Heart left ventricle (tissue), 16 donors: ENCODE measurements at regions not wholly inside any gene's neighbourhood (a gene's known extent, or its start where the extent isn't known, plus 50 kb on each side); places are given as distances from the start of the nearest gene placed in this dataset.
A peak's percentile ranks its signal among the peaks of the same experiment; 100 is the strongest.

Experiments used
- ATAC-seq, 4 donors: fragments of 200-7000 bp; cut with Tn5 transposase; one replicate each; pipeline ENCODE4 v1.9.1; 2020 to 2022; ENCODE audit warnings: moderate library complexity in 4 of 4, mild to moderate bottlenecking in 3 of 4, moderate number of reproducible peaks in 1 of 4
- DNase-seq, 5 donors: peaks; one replicate each; pipeline ENCODE4 v3.0.0-alpha.2; 2020
- H3K27ac ChIP-seq, 12 donors: fragments of 200-600 bp; sonication (generic) in 4 of 12; one replicate each; pipeline versions ENCODE4 v1.5.0 to v1.8.0; 2016 to 2022; ENCODE audit warnings: mild to moderate bottlenecking in 2 of 12
- H3K27me3 ChIP-seq, 9 donors: fragments of 200-600 bp; sonication (generic) in 2 of 9; one replicate each; pipeline versions ENCODE4 v1.5.1 to v1.8.0; 2016 to 2022; ENCODE audit warnings: mild to moderate bottlenecking in 3 of 9
- H3K36me3 ChIP-seq, 9 donors: fragments of 200-600 bp; sonication (generic) in 2 of 9; one replicate each; pipeline versions ENCODE4 v1.5.0 to v1.8.0; 2018 to 2022; ENCODE audit warnings: mild to moderate bottlenecking in 2 of 9
- H3K4me1 ChIP-seq, 12 donors: fragments of 200-600 bp; sonication (generic) in 4 of 12; one replicate each; pipeline versions ENCODE4 v1.5.0 to v1.8.0; 2016 to 2022; ENCODE audit warnings: mild to moderate bottlenecking in 3 of 12
- H3K4me3 ChIP-seq, 12 donors: fragments of 200-600 bp; sonication (generic) in 4 of 12; one replicate each; pipeline versions ENCODE4 v1.5.0 to v1.8.0; 2017 to 2022; ENCODE audit warnings: mild to moderate bottlenecking in 9 of 12, moderate library complexity in 4 of 12
- H3K9me3 ChIP-seq, 12 donors: fragments of 200-600 bp; sonication (generic) in 4 of 12; one replicate each; pipeline versions ENCODE4 v1.5.0 to v1.8.0; 2016 to 2022; ENCODE audit warnings: mild to moderate bottlenecking in 1 of 12
- CTCF ChIP-seq, 12 donors: fragments of 200-600 bp; sonication (generic) in 4 of 12; IDR thresholded peaks; one replicate each; pipeline versions ENCODE4 v1.5.0 to v1.8.0; 2018 to 2022; ENCODE audit warnings: antibody characterized with exemption in 12 of 12, mild to moderate bottlenecking in 5 of 12
- POLR2A ChIP-seq, 2 donors: fragments of 450-650 bp; IDR thresholded peaks; one replicate each; pipeline ENCODE4 v1.6.1; 2017; ENCODE audit warnings: antibody characterized with exemption in 2 of 2, mild to moderate bottlenecking in 2 of 2, moderate library complexity in 2 of 2
- WGBS, 4 donors: extraction: QIAGEN DNeasy Blood & Tissue Kit in 2 of 4; methylation state at CpG; one replicate each; pipeline versions ENCODE4 v1.1.5 to v1.1.7; 2013 to 2018; 5-methylcytosine and 5-hydroxymethylcytosine counted together
- intact Hi-C, 10 donors: fragments of 100-400 bp; cut with DNase I; formaldehyde crosslinking; loops; one replicate each; pipeline versions ENCODE4 v1.11.1 to v1.14.2; 2022
- donor health status: ischemic (EF 13 %, LVEDD 7.1; RV severe dilation, severe dysfunction).
- donor health status: healthy with polysubstance abuse.
- donor health status: DM: no; HTN: yes; CAD: no.
- donor health status: DM: no; HTN: no; CAD: no.
- donor health status: ischemic (EF 25% LVEDD 6.9; RV normal size, moderate dysfunction).
- donor health status: ischemic (EF 25% LVEDD 5.7; RV mildly dilated, moderate dysfunction).
- donor health status: healthy.
- donor health status: DM: yes; HTN: yes; CAD: no.
- donor health status: ischemic (EF 35%, LVEDD 5.7; RV mildly dilated, moderate dysfunction).
- donor health status: nonischemic (EF 11% LVEDD 7.7; RV severe dilation, severe dysfunction).
- donor health status: DM: yes; HTN: yes; CAD: no.
- donor health status: PGD.
- donor health status: ischemic (EF 29% LVEDD 5.4; RV normal size, mild dysfunction).
- donor health status: nonischemic (EF 23%, LVEDD 6.1; RV moderate dilation, normal function).

GRCh38 chr2:150625741-150626140 lies 138.3 kb upstream of the RND3 start:
- H3K36me3 ChIP-seq: no peaks in the 10 kb centered on the region
- TF ChIP-seq CTCF (IDR thresholded peaks at IDR 0.05) (no peak), POLR2A (IDR thresholded peaks at IDR 0.05) (no peak)
- no peaks in the 10 kb centered on the region for H3K9me3 ChIP-seq
- no peak for ATAC-seq
- H3K27me3 ChIP-seq: no peaks in the 10 kb centered on the region
- WGBS, 4 donors: 90 to 94% (median 92%) methylated on average over 2 of the region's 2 CpGs
- intact Hi-C loops: loop anchor here in 1 of 10 donors (10.0 kb wide), 1 partner anchor 159 kb away; no protein-coding TSS in a partner anchor
- no peak overlapping the region for H3K27ac ChIP-seq
- no peak overlapping the region for H3K4me3 ChIP-seq
- H3K4me1 ChIP-seq: peaks cover 0 to 21% (median 11%) of the 10 kb centered on the region in 12 donors
- DNase-seq: no peak

GRCh38 chr2:150625303-150625702 lies 137.8 kb upstream of the RND3 start:
- Histone ChIP-seq H3K27ac (no peak overlapping the region), H3K9me3 (no peaks in the 10 kb centered on the region), H3K4me1 (peaks cover 0 to 24% (median 13%) of the 10 kb centered on the region in 12 donors), H3K36me3 (no peaks in the 10 kb centered on the region), H3K4me3 (no peak overlapping the region), H3K27me3 (no peaks in the 10 kb centered on the region)
- TF ChIP-seq CTCF (IDR thresholded peaks at IDR 0.05) (no peak), POLR2A (IDR thresholded peaks at IDR 0.05) (no peak)
- DNase-seq: no peak
- intact Hi-C loops: loop anchor here in 1 of 10 donors (10.0 kb wide), 1 partner anchor 159 kb away; no protein-coding TSS in a partner anchor
- peak in 2 of 4 donors; percentile 41 to 62 for ATAC-seq

- 44 to 57% (median 49%) methylated on average over 5 of the region's 5 CpGs for whole genome bisulfite sequencing, 4 donors
- TF ChIP-seq CTCF (IDR thresholded peaks at IDR 0.05) (no peak), POLR2A (IDR thresholded peaks at IDR 0.05) (no peak)
- H3K36me3 ChIP-seq: no peaks in the 10 kb centered on the region
- no peak for DNase-seq
- intact Hi-C loops: loop anchor here in 1 of 10 donors (10.0 kb wide), 1 partner anchor 161 kb away; no protein-coding TSS in a partner anchor
- H3K27ac ChIP-seq: no peak overlapping the region
- no peak overlapping the region for H3K4me3 ChIP-seq
- H3K4me1 ChIP-seq: peaks cover 0 to 34% (median 22%) of the 10 kb centered on the region in 12 donors
- H3K9me3 ChIP-seq: no peaks in the 10 kb centered on the region
- ATAC-seq: peak in 1 of 4 donors; percentile 20
- H3K27me3 ChIP-seq: no peaks in the 10 kb centered on the region
Measured at GRCh38 chr2:150624001-150624401, 136.5 kb upstream of the RND3 start.

- intact Hi-C loops: loop anchor here in 1 of 10 donors (10.0 kb wide), 1 partner anchor 163 kb away; no protein-coding TSS in a partner anchor
- Histone ChIP-seq H3K27ac (peak overlapping the region in 5 of 12 donors; percentile 11 to 69 (median 47)), H3K4me1 (peaks cover 0 to 44% (median 23%) of the 10 kb centered on the region in 12 donors), H3K9me3 (no peaks in the 10 kb centered on the region), H3K36me3 (no peaks in the 10 kb centered on the region), H3K27me3 (no peaks in the 10 kb centered on the region), H3K4me3 (no peak overlapping the region)
- no peak for ATAC-seq
- TF ChIP-seq POLR2A (IDR thresholded peaks at IDR 0.05): no peak
- TF ChIP-seq CTCF (IDR thresholded peaks at IDR 0.05): no peak
- 68 to 78% (median 73%) methylated on average over 4 of the region's 4 CpGs for WGBS, 4 donors
- no peak for DNase-seq
Measured at GRCh38 chr2:150621526-150622213, 134.2 kb upstream of the RND3 start.
